GM23338 (cell line): ENCODE measurements at regions not wholly inside any gene's neighbourhood (a gene's known extent, or its start where the extent isn't known, plus 50 kb on each side); places are given as distances from the start of the nearest gene placed in this dataset.

Source experiments
- ATAC-seq: fragments of 200-7000 bp; cut with Tn5 transposase; 3 replicates; pipeline ENCODE4 v1.9.1; 2020
- DNase-seq: peaks from one replicate; pipeline ENCODE4 v3.0.0-alpha.2; 2015; ENCODE audit warnings: low spot score
- H2AFZ ChIP-seq: fragments of 200-600 bp; sonication (generic); 2 replicates; pipeline ENCODE4 v1.8.0; 2016; ENCODE audit warnings: antibody characterized with exemption, mild to moderate bottlenecking, moderate library complexity
- H3F3A ChIP-seq: fragments of 200-600 bp; sonication (generic); replicated peaks from 2 replicates; pipeline ENCODE4 v1.8.0; 2017; ENCODE audit warnings: antibody characterized with exemption, mixed run types, low read depth
- H3K27ac ChIP-seq: fragments of 200-600 bp; sonication (generic); 2 replicates; pipeline ENCODE4 v1.6.1; 2016; ENCODE audit warnings: low read depth
- H3K27me3 ChIP-seq: fragments of 200-600 bp; sonication (generic); 2 replicates; pipeline ENCODE4 v1.8.0; 2016; ENCODE audit warnings: mild to moderate bottlenecking, mixed run types, moderate library complexity; ENCODE audit not compliant: insufficient read depth
- H3K36me3 ChIP-seq: fragments of 200-600 bp; sonication (generic); 2 replicates; pipeline ENCODE4 v1.8.0; 2016; ENCODE audit warnings: mild to moderate bottlenecking; ENCODE audit not compliant: insufficient read depth
- H3K4me1 ChIP-seq: fragments of 200-600 bp; sonication (generic); 2 replicates; pipeline ENCODE4 v1.8.0; 2016; ENCODE audit warnings: mild to moderate bottlenecking, moderate library complexity; ENCODE audit not compliant: insufficient read depth
- H3K4me2 ChIP-seq: fragments of 200-600 bp; sonication (generic); 2 replicates; pipeline ENCODE4 v1.7.1; 2017; ENCODE audit warnings: mixed run types
- H3K4me3 ChIP-seq: fragments of 200-600 bp; sonication (generic); 2 replicates; pipeline ENCODE4 v1.6.1; 2016; ENCODE audit warnings: mixed run types
- H3K79me2 ChIP-seq: fragments of 200-600 bp; sonication (generic); replicated peaks from 2 replicates; pipeline ENCODE4 v1.8.0; 2017; ENCODE audit warnings: mild to moderate bottlenecking; ENCODE audit not compliant: insufficient read depth
- H3K9me2 ChIP-seq: fragments of 200-600 bp; sonication (generic); 2 replicates; pipeline ENCODE4 v1.8.0; 2017; ENCODE audit not compliant: insufficient read depth
- H4K20me1 ChIP-seq: fragments of 200-600 bp; sonication (generic); replicated peaks from 2 replicates; pipeline ENCODE4 v1.8.0; 2017; ENCODE audit warnings: mild to moderate bottlenecking; ENCODE audit not compliant: insufficient read depth
- H3K27ac Mint-ChIP-seq: 2 replicates; pipeline ENCODE4 v1.8.0; 2020; ENCODE audit warnings: inconsistent platforms, mild to moderate bottlenecking, moderate library complexity, mixed read lengths
- H3K27me3 Mint-ChIP-seq: 3 replicates; pipeline ENCODE4 v1.8.0; 2022; ENCODE audit warnings: low read depth, mild to moderate bottlenecking, moderate library complexity, mixed read lengths, inconsistent platforms; ENCODE audit not compliant: insufficient read depth, poor library complexity
- H3K36me3 Mint-ChIP-seq: 3 replicates; pipeline ENCODE4 v1.8.0; 2021; ENCODE audit warnings: low read depth, mild to moderate bottlenecking, inconsistent platforms, moderate library complexity, mixed read lengths
- H3K4me1 Mint-ChIP-seq: 3 replicates; pipeline ENCODE4 v1.8.0; 2020; ENCODE audit warnings: mild to moderate bottlenecking, inconsistent platforms, mixed read lengths
- H3K4me3 Mint-ChIP-seq: 3 replicates; pipeline ENCODE4 v1.8.0; 2021; ENCODE audit warnings: moderate library complexity, mild to moderate bottlenecking, inconsistent platforms, mixed read lengths
- H3K9me3 Mint-ChIP-seq: 3 replicates; pipeline ENCODE4 v1.8.0; 2020; ENCODE audit warnings: moderate library complexity, mild to moderate bottlenecking, inconsistent platforms, mixed read lengths
- CTCF ChIP-seq, 2 experiments: fragments of 200-600 bp in 1 of 2; sonication (generic) in 1 of 2; conservative IDR thresholded peaks; 2 replicates each; pipeline versions ENCODE4 v1.5.1 to v1.6.1; 2016 to 2017; ENCODE audit warnings: antibody characterized with exemption in 2 of 2, low read depth in 2 of 2, mild to moderate bottlenecking in 2 of 2, moderate library complexity in 1 of 2
- ETS1 ChIP-seq: IDR thresholded peaks from 2 replicates; pipeline ENCODE4 v1.6.1; 2016; ENCODE audit warnings: antibody characterized with exemption
- EZH2 ChIP-seq: fragments of 200-600 bp; sonication (generic); IDR thresholded peaks from one replicate; pipeline ENCODE4 v1.8.0; 2017; ENCODE audit warnings: antibody characterized with exemption, mild to moderate bottlenecking, low read depth; ENCODE audit not compliant: unreplicated experiment
- EZH2phosphoT487 ChIP-seq: fragments of 200-600 bp; sonication (generic); IDR thresholded peaks from one replicate; pipeline ENCODE4 v1.8.1; 2018; ENCODE audit warnings: antibody characterized with exemption; ENCODE audit not compliant: unreplicated experiment
- JUNB ChIP-seq: IDR thresholded peaks from one replicate; pipeline ENCODE4 v1.6.1; 2016; ENCODE audit warnings: antibody characterized with exemption; ENCODE audit not compliant: unreplicated experiment
- POLR2AphosphoS5 ChIP-seq: IDR thresholded peaks from 2 replicates; pipeline ENCODE4 v1.6.1; 2016; ENCODE audit warnings: antibody characterized with exemption, low read depth
- STAT1 ChIP-seq: IDR thresholded peaks from one replicate; pipeline ENCODE4 v1.6.1; 2016; ENCODE audit warnings: antibody characterized with exemption; ENCODE audit not compliant: unreplicated experiment
- ZNF114 ChIP-seq: fragments of 250-450 bp; sonication (Bioruptor Pico); IDR thresholded peaks from 2 replicates; pipeline ENCODE4 v1.5.0; 2020; ENCODE audit warnings: mild to moderate bottlenecking, moderate library complexity
- ZNF331 ChIP-seq: fragments of 250-450 bp; sonication (Bioruptor Pico); IDR thresholded peaks from 2 replicates; pipeline ENCODE4 v1.5.0; 2020; ENCODE audit warnings: low read depth, mild to moderate bottlenecking, moderate library complexity
- ZNF462 ChIP-seq: fragments of 250-450 bp; sonication (Bioruptor Pico); IDR thresholded peaks from 2 replicates; pipeline ENCODE4 v1.5.0; 2020; ENCODE audit warnings: mild to moderate bottlenecking, moderate library complexity

- TF ChIP-seq ETS1 (no peak), EZH2 (no peak), POLR2AphosphoS5 (no peak), STAT1 (no peak), ZNF331 (no peak), CTCF (conservative IDR thresholded peaks at IDR 0.05; ENCODE audit: low read depth in 2 of 2) (no peak)
Measured at GRCh38 chr1:216932424-216932823, 209.2 kb upstream of the ESRRG start (continued).

- peaks cover 2% of the 10 kb centered on the region for H3K27me3 Mint-ChIP-seq
- Histone ChIP-seq H3K36me3 (no peaks in the 10 kb centered on the region), H4K20me1 (no peaks in the 10 kb centered on the region), H3K4me3 (no peak overlapping the region), H2AFZ (peak overlapping the region; percentile 18; the same call in 1 of the 2 replicates), H3K27me3 (no peaks in the 10 kb centered on the region), H3K79me2 (no peaks in the 10 kb centered on the region), H3K27ac (no peak overlapping the region), H3K4me1 (peaks cover 28% of the 10 kb centered on the region), H3F3A (no peaks in the 10 kb centered on the region), H3K9me2 (peaks cover 36% of the 10 kb centered on the region), H3K4me2 (0 out of 2 replicates have a peak overlapping the region, but pooled peaks have one; percentile 41)
- H3K4me1 Mint-ChIP-seq: peaks cover 17% of the 10 kb centered on the region
- DNase-seq (no peak), ATAC-seq (no peak)
- H3K27ac Mint-ChIP-seq: no peak overlapping the region
- H3K9me3 Mint-ChIP-seq: no peaks in the 10 kb centered on the region
- H3K36me3 Mint-ChIP-seq: no peaks in the 10 kb centered on the region
- H3K4me3 Mint-ChIP-seq: no peak overlapping the region
- TF ChIP-seq ETS1 (no peak), ZNF462 (CRISPR knock-in tag) (no peak), CTCF (conservative IDR thresholded peaks at IDR 0.05; ENCODE audit: low read depth in 2 of 2) (no peak), ZNF331 (no peak), EZH2 (no peak), JUNB (no peak), EZH2phosphoT487 (no peak), ZNF114 (no peak)
Measured at GRCh38 chr1:216929870-216930582, 206.8 kb upstream of the ESRRG start.
